Endothelial cell of umbilical vein (primary cell): ENCODE measurements at regions not wholly inside any gene's neighbourhood (a gene's known extent, or its start where the extent isn't known, plus 50 kb on each side); places are given as distances from the start of the nearest gene placed in this dataset.
"Not testable (repeated sequence)": the region's sequence is repeated elsewhere in the genome, so short reads cannot be mapped to it uniquely, and the experiment has no call there.

Experiments
- BruUV-seq: library from RNA; stranded (reverse); fragments of 400-500 nt; replicated peaks from 2 replicates; lab custom pipeline; 2021; lab: Mats Ljungman, UMichigan
- CTCF ChIA-PET: fragments of 300-600, 350-600 bp; sonication (Branson Sonifier 250); formaldehyde crosslinking; loops from one replicate; lab custom pipeline; 2021; ENCODE audit warnings: antibody characterized with exemption, inconsistent platforms; lab: Charles Lee
- POLR2A ChIA-PET: fragments of 300-600, 350-600 bp; sonication (Branson Sonifier 250); formaldehyde crosslinking; loops from one replicate; lab custom pipeline; 2021; ENCODE audit warnings: antibody characterized with exemption, inconsistent platforms; lab: Charles Lee
- DNase-seq: peaks from one replicate; pipeline ENCODE4 v3.0.0-alpha.2; 2011; ENCODE audit warnings: low read depth, low spot score
- FAIRE-seq: peaks from 2 replicates; lab custom pipeline; 2011; peaks lifted over from hg19 to GRCh38; lab: Jason Lieb, UNC
- H2AFZ ChIP-seq: 2 replicates; pipeline ENCODE4 v1.6.0; 2012; ENCODE audit warnings: low read depth, low read length, control low read depth, inconsistent platforms
- H3K27ac ChIP-seq: 2 replicates; pipeline ENCODE4 v1.5.1; 2011; ENCODE audit warnings: low read depth, mild to moderate bottlenecking, control low read depth, low read length, moderate library complexity; ENCODE audit not compliant: insufficient read depth
- H3K27me3 ChIP-seq, 2 experiments: 2 replicates each; pipeline versions ENCODE4 v1.6.0 to v1.6.1; 2011; ENCODE audit warnings: low read length in 2 of 2, mixed read lengths in 1 of 2; ENCODE audit not compliant: control insufficient read depth in 2 of 2, insufficient read depth in 2 of 2
- H3K36me3 ChIP-seq, 2 experiments: 2 replicates in 1 of 2; 3 replicates in 1 of 2; pipeline ENCODE4 v1.5.1; 2011; ENCODE audit warnings: low read length in 2 of 2, mild to moderate bottlenecking in 1 of 2, moderate library complexity in 1 of 2; ENCODE audit not compliant: control insufficient read depth in 2 of 2, insufficient read depth in 2 of 2; ENCODE audit errors: extremely low read depth in 1 of 2
- H3K4me1 ChIP-seq: 3 replicates; pipeline ENCODE4 v1.5.1; 2011; ENCODE audit warnings: mild to moderate bottlenecking, low read length; ENCODE audit not compliant: control insufficient read depth, insufficient read depth; ENCODE audit errors: extremely low read depth
- H3K4me2 ChIP-seq: 2 replicates; pipeline ENCODE4 v1.6.1; 2011; ENCODE audit warnings: low read length, control low read depth, mixed read lengths; ENCODE audit not compliant: insufficient read depth
- H3K4me3 ChIP-seq, 3 experiments: fragments of 200-600 bp in 1 of 3; sonication (generic), shearing (Covaris generic) in 1 of 3; replicated peaks in 1 of 3; 2 replicates each; pipeline ENCODE4 v1.5.1; 2011 to 2016; ENCODE audit warnings: control low read depth in 3 of 3, low read length in 3 of 3, mild to moderate bottlenecking in 2 of 3, inconsistent platforms in 1 of 3, low read depth in 1 of 3, moderate library complexity in 1 of 3; ENCODE audit not compliant: insufficient read depth in 1 of 3
- H3K79me2 ChIP-seq: 2 replicates; pipeline ENCODE4 v1.6.0; 2012; ENCODE audit warnings: low read length, inconsistent platforms; ENCODE audit not compliant: control insufficient read depth, insufficient read depth
- H3K9ac ChIP-seq: replicated peaks from 2 replicates; pipeline ENCODE3; 2011; ENCODE audit warnings: low read length, control low read depth; ENCODE audit not compliant: insufficient read depth; ENCODE audit errors: extremely low read depth
- H3K9me1 ChIP-seq: replicated peaks from 3 replicates; pipeline ENCODE4 v1.6.0; 2011; ENCODE audit warnings: mild to moderate bottlenecking, low read length; ENCODE audit not compliant: control insufficient read depth, insufficient read depth; ENCODE audit errors: extremely low read depth
- H3K9me3 ChIP-seq: replicated peaks from 2 replicates; pipeline ENCODE4 v1.5.1; 2012; ENCODE audit warnings: low read length, inconsistent platforms; ENCODE audit not compliant: control insufficient read depth, insufficient read depth
- H4K20me1 ChIP-seq: replicated peaks from 2 replicates; pipeline ENCODE3; 2011; ENCODE audit warnings: mild to moderate bottlenecking, low read length; ENCODE audit not compliant: control insufficient read depth, insufficient read depth; ENCODE audit errors: extremely low read depth
- EZH2 ChIP-seq: IDR thresholded peaks from 2 replicates; pipeline ENCODE4 v1.6.1; 2012; ENCODE audit warnings: borderline replicate concordance, low read depth, mild to moderate bottlenecking, moderate library complexity, low read length, inconsistent platforms; ENCODE audit not compliant: severe bottlenecking
- FOS ChIP-seq: IDR thresholded peaks from 2 replicates; pipeline ENCODE4 v1.6.1; 2011; ENCODE audit warnings: mild to moderate bottlenecking, low read length, moderate library complexity, borderline replicate concordance; ENCODE audit not compliant: insufficient read depth
- GATA2 ChIP-seq: IDR thresholded peaks from 2 replicates; pipeline ENCODE4 v1.7.0; 2011; ENCODE audit warnings: low read depth, mild to moderate bottlenecking, moderate library complexity, mixed read lengths, low read length; ENCODE audit not compliant: insufficient read length, insufficient read depth
- JUN ChIP-seq: IDR thresholded peaks from 2 replicates; pipeline ENCODE4 v1.6.1; 2011; ENCODE audit warnings: borderline replicate concordance, low read depth; ENCODE audit not compliant: insufficient read length, insufficient read depth
- MAX ChIP-seq: IDR thresholded peaks from 2 replicates; pipeline ENCODE4 v1.6.1; 2011; ENCODE audit not compliant: insufficient read depth, insufficient read length
- MYC ChIP-seq: IDR thresholded peaks from one replicate; pipeline ENCODE4 v1.6.1; 2011; ENCODE audit warnings: mild to moderate bottlenecking, low read depth, low read length
- POLR2A ChIP-seq: IDR thresholded peaks from 2 replicates; pipeline ENCODE4 v1.6.1; 2012; ENCODE audit warnings: low read depth, mild to moderate bottlenecking, control low read depth, low read length
- POLR2AphosphoS5 ChIP-seq: IDR thresholded peaks from 2 replicates; pipeline ENCODE4 v1.6.1; 2012; ENCODE audit warnings: low read depth, mild to moderate bottlenecking, control low read depth, low read length, moderate library complexity; ENCODE audit not compliant: insufficient read depth
- dilution Hi-C: fragments of 300-500 bp; cut with MboI; formaldehyde crosslinking; loops from one replicate; pipeline ENCODE4 v1.15.0; 2019; ENCODE audit warnings: low sequenced_read_pairs; ENCODE audit not compliant: extremely low pct_ligation_motif_present
- intact Hi-C: fragments of 100-400 bp; cut with micrococcal nuclease; formaldehyde crosslinking; loops from one replicate; pipeline ENCODE4 v1.10.0; 2022
- TF ChIP-seq, protein P1 (sequence below), 2 donors: IDR thresholded peaks; 1 replicate in 1 of 2; 2 replicates in 1 of 2; pipeline ENCODE4 v1.5.1; 2011; ENCODE audit warnings: low read length in 2 of 2, mild to moderate bottlenecking in 2 of 2, moderate library complexity in 2 of 2, control low read depth in 1 of 2, inconsistent platforms in 1 of 2, low read depth in 1 of 2; ENCODE audit not compliant: insufficient read depth in 1 of 2; ENCODE audit errors: extremely low read depth in 1 of 2

DNA sequence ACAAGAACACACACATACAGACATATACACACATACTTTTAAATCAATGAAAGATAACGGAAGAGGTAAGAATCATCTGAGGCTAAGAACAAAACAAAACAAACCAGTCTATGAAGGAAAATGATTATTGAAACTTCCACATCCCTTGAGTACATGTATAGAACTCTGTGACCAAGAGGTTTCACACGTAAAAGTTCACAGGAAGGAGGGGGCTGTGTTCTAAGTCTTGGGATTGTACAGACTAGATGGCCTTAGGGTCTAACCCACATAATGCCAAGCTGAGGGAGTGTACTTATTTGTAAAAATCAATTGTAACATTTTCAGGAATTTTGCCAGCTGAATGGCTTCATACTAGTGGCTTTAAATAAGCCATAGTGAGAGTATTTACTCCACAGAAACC is 144.4 kb upstream of the IFNE start:
- no peaks in the 10 kb centered on the region for H3K36me3 ChIP-seq
- dilution Hi-C loops (no loop called here), intact Hi-C loops (no loop called here)
- no peaks in the 10 kb centered on the region for H4K20me1 ChIP-seq
- DNase-seq (no peak), FAIRE-seq (no peak)
- no peaks in the 10 kb centered on the region for H3K9me1 ChIP-seq
- BruUV-seq: no TSS peak
- TF ChIP-seq GATA2 (no peak), MYC (no peak), FOS (no peak), POLR2A (no peak), MAX (no peak), JUN (no peak), EZH2 (no peak), POLR2AphosphoS5 (no peak)
- TF ChIP-seq, protein P1, sequence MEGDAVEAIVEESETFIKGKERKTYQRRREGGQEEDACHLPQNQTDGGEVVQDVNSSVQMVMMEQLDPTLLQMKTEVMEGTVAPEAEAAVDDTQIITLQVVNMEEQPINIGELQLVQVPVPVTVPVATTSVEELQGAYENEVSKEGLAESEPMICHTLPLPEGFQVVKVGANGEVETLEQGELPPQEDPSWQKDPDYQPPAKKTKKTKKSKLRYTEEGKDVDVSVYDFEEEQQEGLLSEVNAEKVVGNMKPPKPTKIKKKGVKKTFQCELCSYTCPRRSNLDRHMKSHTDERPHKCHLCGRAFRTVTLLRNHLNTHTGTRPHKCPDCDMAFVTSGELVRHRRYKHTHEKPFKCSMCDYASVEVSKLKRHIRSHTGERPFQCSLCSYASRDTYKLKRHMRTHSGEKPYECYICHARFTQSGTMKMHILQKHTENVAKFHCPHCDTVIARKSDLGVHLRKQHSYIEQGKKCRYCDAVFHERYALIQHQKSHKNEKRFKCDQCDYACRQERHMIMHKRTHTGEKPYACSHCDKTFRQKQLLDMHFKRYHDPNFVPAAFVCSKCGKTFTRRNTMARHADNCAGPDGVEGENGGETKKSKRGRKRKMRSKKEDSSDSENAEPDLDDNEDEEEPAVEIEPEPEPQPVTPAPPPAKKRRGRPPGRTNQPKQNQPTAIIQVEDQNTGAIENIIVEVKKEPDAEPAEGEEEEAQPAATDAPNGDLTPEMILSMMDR (IDR thresholded peaks at IDR 0.05; ENCODE audit: extremely low read depth in 1 of 2, insufficient read depth in 1 of 2, low read depth in 1 of 2, low read length in 2 of 2): no peak
- no peak overlapping the region for H3K4me2 ChIP-seq
- H3K27me3 ChIP-seq: no peaks in the 10 kb centered on the region
- ChIA-PET CTCF (interaction anchor here (1.2 kb wide), 1 partner anchor 9 kb away, joined by 5 read pairs; no protein-coding TSS in a partner anchor), POLR2A (no interaction called here)
- H2AFZ ChIP-seq: no peak overlapping the region
- H3K9ac ChIP-seq: no peak overlapping the region
- H3K4me1 ChIP-seq: no peaks in the 10 kb centered on the region
- H3K4me3 ChIP-seq: no peak overlapping the region
- no peaks in the 10 kb centered on the region for H3K79me2 ChIP-seq
- H3K27ac ChIP-seq: no peak overlapping the region
- no peaks in the 10 kb centered on the region for H3K9me3 ChIP-seq

DNA sequence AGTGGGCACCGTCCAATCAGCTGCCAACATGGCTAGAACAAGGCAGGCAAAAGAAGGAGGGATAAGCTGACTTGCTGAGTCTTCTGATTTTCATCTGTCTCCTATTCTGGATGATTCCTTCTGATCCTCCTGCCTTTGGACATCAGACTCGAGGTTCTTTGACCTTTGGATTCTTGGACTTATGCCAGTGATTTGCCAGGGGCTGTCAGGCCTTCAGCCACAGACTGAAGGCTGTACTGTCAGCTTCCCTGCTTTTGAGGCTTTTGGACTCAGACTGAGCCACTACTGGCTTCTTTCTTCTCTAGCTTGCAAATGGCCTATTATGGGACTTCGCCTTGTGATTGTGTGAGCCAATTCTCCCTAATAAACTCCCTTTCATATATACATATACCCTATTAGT is 146.8 kb upstream of the IFNE start:
- not testable (repeated sequence) for FAIRE-seq, BruUV-seq

More for the DNA sequence above, 146.8 kb upstream of the IFNE start:
- intact Hi-C loops, H3K4me3 ChIP-seq, H3K9me3 ChIP-seq, H3K79me2 ChIP-seq, dilution Hi-C loops, H3K27ac ChIP-seq, H2AFZ ChIP-seq, H4K20me1 ChIP-seq, POLR2A ChIA-PET, H3K9ac ChIP-seq, H3K4me1 ChIP-seq, DNase-seq, CTCF ChIA-PET, H3K36me3 ChIP-seq, H3K27me3 ChIP-seq, H3K4me2 ChIP-seq, H3K9me1 ChIP-seq: not testable (repeated sequence)
